MCF 10A (cell line): ENCODE measurements at regions not wholly inside any gene's neighbourhood (a gene's known extent, or its start where the extent isn't known, plus 50 kb on each side); places are given as distances from the start of the nearest gene placed in this dataset.

ENCODE experiments used
- BruUV-seq: library from RNA; stranded (reverse); fragments of 400-500 nt; replicated peaks from 2 replicates; lab custom pipeline; 2021; lab: Mats Ljungman, UMichigan
- CTCF ChIA-PET: fragments of 300-600 bp; sonication (Branson Sonifier 250); formaldehyde crosslinking; extraction: SDS; loops from one replicate; lab custom pipeline; 2021; ENCODE audit warnings: antibody characterized with exemption, inconsistent platforms; lab: Yijun Ruan, JAX
- POLR2A ChIA-PET: fragments of 300-600, 350-650 bp; sonication (Branson Sonifier 250); formaldehyde crosslinking; extraction: SDS; loops from one replicate; lab custom pipeline; 2020; ENCODE audit warnings: antibody characterized with exemption, inconsistent platforms; lab: Yijun Ruan, JAX
- DNase-seq: peaks from one replicate; pipeline ENCODE4 v3.0.0-alpha.2; 2018; ENCODE audit not compliant: unreplicated experiment
- H3K27ac Mint-ChIP-seq: one replicate; pipeline ENCODE4 v1.8.0; 2022; ENCODE audit warnings: mild to moderate bottlenecking, low read depth, mixed read lengths; ENCODE audit not compliant: unreplicated experiment
- H3K27me3 Mint-ChIP-seq: one replicate; pipeline ENCODE4 v1.8.0; 2022; ENCODE audit warnings: mixed read lengths; ENCODE audit not compliant: insufficient read depth, unreplicated experiment
- H3K36me3 Mint-ChIP-seq: one replicate; pipeline ENCODE4 v1.8.0; 2022; ENCODE audit warnings: mild to moderate bottlenecking, moderate library complexity, mixed read lengths; ENCODE audit not compliant: insufficient read depth, unreplicated experiment
- H3K4me1 Mint-ChIP-seq: one replicate; pipeline ENCODE4 v1.8.0; 2022; ENCODE audit warnings: mixed read lengths; ENCODE audit not compliant: insufficient read depth, unreplicated experiment
- H3K4me3 Mint-ChIP-seq: one replicate; pipeline ENCODE4 v1.8.0; 2022; ENCODE audit warnings: mild to moderate bottlenecking, moderate library complexity, mixed read lengths; ENCODE audit not compliant: unreplicated experiment
- H3K9me3 Mint-ChIP-seq: one replicate; pipeline ENCODE4 v1.8.0; 2022; ENCODE audit warnings: mixed read lengths; ENCODE audit not compliant: unreplicated experiment
- intact Hi-C: fragments of 100-400 bp; cut with micrococcal nuclease; formaldehyde crosslinking; loops from 2 replicates; pipeline ENCODE4 v1.14.1; 2022
- TF ChIP-seq, protein P1 (sequence below): fragments of 200-600 bp; IDR thresholded peaks from one replicate; pipeline ENCODE4 v1.8.0; 2022; ENCODE audit warnings: antibody characterized with exemption, mild to moderate bottlenecking; ENCODE audit not compliant: unreplicated experiment

GRCh38 chr12:98180603-98181002 lies 334.8 kb upstream of the TMPO start:
- BruUV-seq: no TSS peak
- H3K27me3 Mint-ChIP-seq: peaks cover 30% of the 10 kb centered on the region
- H3K9me3 Mint-ChIP-seq: no peaks in the 10 kb centered on the region
- no peak for DNase-seq
- no peak overlapping the region for H3K27ac Mint-ChIP-seq
- POLR2A ChIA-PET: no interaction called here
- peaks cover 5% of the 10 kb centered on the region for H3K36me3 Mint-ChIP-seq
- no peaks in the 10 kb centered on the region for H3K4me1 Mint-ChIP-seq
- no peak overlapping the region for H3K4me3 Mint-ChIP-seq
- intact Hi-C loops: no loop called here
- CTCF ChIA-PET: no interaction called here
- TF ChIP-seq, protein P1, sequence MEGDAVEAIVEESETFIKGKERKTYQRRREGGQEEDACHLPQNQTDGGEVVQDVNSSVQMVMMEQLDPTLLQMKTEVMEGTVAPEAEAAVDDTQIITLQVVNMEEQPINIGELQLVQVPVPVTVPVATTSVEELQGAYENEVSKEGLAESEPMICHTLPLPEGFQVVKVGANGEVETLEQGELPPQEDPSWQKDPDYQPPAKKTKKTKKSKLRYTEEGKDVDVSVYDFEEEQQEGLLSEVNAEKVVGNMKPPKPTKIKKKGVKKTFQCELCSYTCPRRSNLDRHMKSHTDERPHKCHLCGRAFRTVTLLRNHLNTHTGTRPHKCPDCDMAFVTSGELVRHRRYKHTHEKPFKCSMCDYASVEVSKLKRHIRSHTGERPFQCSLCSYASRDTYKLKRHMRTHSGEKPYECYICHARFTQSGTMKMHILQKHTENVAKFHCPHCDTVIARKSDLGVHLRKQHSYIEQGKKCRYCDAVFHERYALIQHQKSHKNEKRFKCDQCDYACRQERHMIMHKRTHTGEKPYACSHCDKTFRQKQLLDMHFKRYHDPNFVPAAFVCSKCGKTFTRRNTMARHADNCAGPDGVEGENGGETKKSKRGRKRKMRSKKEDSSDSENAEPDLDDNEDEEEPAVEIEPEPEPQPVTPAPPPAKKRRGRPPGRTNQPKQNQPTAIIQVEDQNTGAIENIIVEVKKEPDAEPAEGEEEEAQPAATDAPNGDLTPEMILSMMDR: no peak

- intact Hi-C loops: no loop called here
- no peak overlapping the region for H3K27ac Mint-ChIP-seq
- no peak overlapping the region for H3K4me3 Mint-ChIP-seq
- H3K4me1 Mint-ChIP-seq: no peaks in the 10 kb centered on the region
- TF ChIP-seq, protein P1: no peak
- peaks cover 5% of the 10 kb centered on the region for H3K36me3 Mint-ChIP-seq
- H3K27me3 Mint-ChIP-seq: peaks cover 30% of the 10 kb centered on the region
- DNase-seq: no peak
- BruUV-seq: no TSS peak
- H3K9me3 Mint-ChIP-seq: no peaks in the 10 kb centered on the region
- CTCF ChIA-PET: interaction anchor here (0.8 to 1.1 kb wide), 2 partner anchors 12 to 188 kb away, joined by 3 read pairs; no protein-coding TSS in a partner anchor
- POLR2A ChIA-PET: no interaction called here
Observed at GRCh38 chr12:98182821-98183220, 332.6 kb upstream of the TMPO start.

DNA sequence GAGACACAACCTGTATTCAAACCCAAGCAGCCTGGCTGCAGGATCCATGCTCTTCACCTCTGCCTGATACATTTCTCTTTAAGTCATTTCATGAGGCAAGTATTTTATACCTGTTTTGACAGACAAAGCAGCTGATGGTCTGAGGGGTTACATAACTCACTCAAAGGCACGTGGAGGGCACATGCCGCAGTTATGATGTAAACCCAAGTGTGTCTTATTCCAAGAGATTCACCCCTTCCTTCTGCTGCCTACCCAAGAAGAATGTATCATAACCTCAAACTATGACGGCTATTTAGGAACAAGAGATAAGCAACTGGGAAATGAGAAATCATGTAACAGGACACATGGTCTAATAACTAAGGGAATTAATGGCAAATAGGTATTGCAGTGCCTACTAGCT lies 329.8 kb upstream of the TMPO start:
- Mint-ChIP-seq H3K27me3 (peaks cover 15% of the 10 kb centered on the region), H3K9me3 (no peaks in the 10 kb centered on the region)
- peak; percentile 23 for DNase-seq

DNA sequence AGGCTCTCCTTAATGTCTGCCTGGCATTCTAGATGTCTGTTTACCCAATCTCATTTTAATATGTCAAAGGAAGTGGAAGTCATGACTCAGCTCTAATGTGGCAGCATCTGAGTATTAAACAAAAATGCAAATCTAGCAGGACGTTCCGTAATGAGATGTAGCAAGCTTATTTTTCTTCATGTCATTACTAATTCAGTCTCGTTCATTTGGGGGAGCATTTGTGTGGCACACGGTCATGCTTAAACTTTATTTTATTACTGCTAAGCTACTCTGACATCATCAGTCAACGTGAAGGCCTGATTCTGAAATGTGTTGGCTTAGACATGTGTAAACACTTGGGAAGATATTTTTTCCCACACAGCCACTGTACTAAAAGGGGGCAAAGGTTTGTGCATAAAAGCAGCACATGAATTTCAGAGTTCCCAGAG lies 326.7 kb upstream of the TMPO start:
- Mint-ChIP-seq H3K27me3 (peaks cover 21% of the 10 kb centered on the region), H3K4me3 (no peak overlapping the region), H3K36me3 (no peaks in the 10 kb centered on the region), H3K4me1 (no peaks in the 10 kb centered on the region), H3K9me3 (no peaks in the 10 kb centered on the region), H3K27ac (no peak overlapping the region)
- POLR2A ChIA-PET: no interaction called here
- peak; percentile 33 for DNase-seq
- no TSS peak for BruUV-seq
- intact Hi-C loops: no loop called here
- TF ChIP-seq, protein P1: no peak
- CTCF ChIA-PET: interaction anchor here (0.7 kb wide), 1 partner anchor 221 kb away, joined by 4 read pairs; no protein-coding TSS in a partner anchor

More for the DNA sequence above, 329.8 kb upstream of the TMPO start:
- BruUV-seq: no TSS peak
- POLR2A ChIA-PET: no interaction called here
- Mint-ChIP-seq H3K27ac (no peak overlapping the region), H3K36me3 (peaks cover 5% of the 10 kb centered on the region), H3K4me3 (no peak overlapping the region), H3K4me1 (no peaks in the 10 kb centered on the region)
- TF ChIP-seq, protein P1: no peak
- CTCF ChIA-PET: interaction anchor here (0.7 kb wide), 1 partner anchor 1252 kb away, joined by 3 read pairs; no protein-coding TSS in a partner anchor
- intact Hi-C loops: no loop called here
